Activated naive CD8-positive, alpha-beta T cell treated with anti-CD3 and anti-CD28 coated beads for 36 hours (primary cell): ENCODE measurements at regions not wholly inside any gene's neighbourhood (a gene's known extent, or its start where the extent isn't known, plus 50 kb on each side); places are given as distances from the start of the nearest gene placed in this dataset.

Experiments
- DNase-seq: peaks from one replicate; pipeline ENCODE4 v3.0.0; 2021
- H3K27ac Mint-ChIP-seq: one replicate; pipeline ENCODE4 v1.8.0; 2022; ENCODE audit warnings: mild to moderate bottlenecking, moderate library complexity, mixed read lengths
- H3K27me3 Mint-ChIP-seq: one replicate; pipeline ENCODE4 v1.8.0; 2022; ENCODE audit warnings: mild to moderate bottlenecking, mixed read lengths
- H3K36me3 Mint-ChIP-seq: one replicate; pipeline ENCODE4 v1.8.0; 2021; ENCODE audit warnings: mild to moderate bottlenecking, mixed read lengths
- H3K4me1 Mint-ChIP-seq: one replicate; pipeline ENCODE4 v1.8.0; 2021; ENCODE audit warnings: mixed read lengths
- H3K4me3 Mint-ChIP-seq: one replicate; pipeline ENCODE4 v1.8.0; 2022; ENCODE audit warnings: mild to moderate bottlenecking, moderate library complexity, mixed read lengths
- H3K9me3 Mint-ChIP-seq: one replicate; pipeline ENCODE4 v1.8.0; 2022; ENCODE audit warnings: mixed read lengths

DNA sequence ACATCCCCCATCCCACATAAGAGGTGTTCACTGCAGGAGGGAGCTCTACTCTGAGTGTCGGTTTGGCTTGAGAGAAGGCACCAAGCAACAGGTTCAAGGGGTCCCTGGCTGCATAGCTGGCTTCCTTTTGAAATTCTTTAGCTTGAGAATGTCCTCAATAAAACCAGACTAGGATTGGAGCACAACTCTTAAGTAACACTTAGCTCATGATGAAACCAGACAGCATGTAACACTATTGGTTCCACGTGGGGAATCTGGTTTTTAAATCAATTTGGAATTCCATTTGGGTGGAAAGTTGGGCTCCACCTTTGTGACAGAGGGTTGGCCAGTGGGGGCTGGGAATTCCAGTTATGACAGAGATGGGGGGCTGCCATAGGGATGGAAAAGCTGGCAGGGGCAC is 281.2 kb downstream of the TLE3 start:
- Mint-ChIP-seq H3K27ac (no peak overlapping the region), H3K9me3 (no peaks in the 10 kb centered on the region), H3K4me1 (peaks cover 12% of the 10 kb centered on the region), H3K36me3 (no peaks in the 10 kb centered on the region), H3K27me3 (peaks cover 12% of the 10 kb centered on the region), H3K4me3 (no peak overlapping the region)
- no peak for DNase-seq

DNA sequence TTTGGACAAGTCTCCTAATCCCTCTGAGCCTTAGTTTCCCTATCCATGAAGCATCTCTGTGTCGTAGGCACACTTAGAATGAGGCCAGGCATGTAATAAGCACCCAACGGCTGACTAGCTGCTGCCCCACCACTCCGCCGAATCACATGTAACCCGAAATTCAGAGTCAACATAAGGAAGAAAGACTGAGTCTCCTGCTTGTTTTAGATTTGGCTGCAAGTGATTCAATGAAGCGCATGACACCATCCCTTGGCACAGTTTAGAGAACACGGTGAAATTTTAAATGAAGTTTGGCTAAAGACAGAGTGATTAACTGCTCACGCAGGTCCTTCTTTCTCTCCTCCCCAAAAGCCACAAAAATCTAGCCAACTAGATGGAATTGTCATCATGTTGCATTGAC is 279.2 kb downstream of the TLE3 start:
- no peak overlapping the region for H3K4me3 Mint-ChIP-seq

DNA sequence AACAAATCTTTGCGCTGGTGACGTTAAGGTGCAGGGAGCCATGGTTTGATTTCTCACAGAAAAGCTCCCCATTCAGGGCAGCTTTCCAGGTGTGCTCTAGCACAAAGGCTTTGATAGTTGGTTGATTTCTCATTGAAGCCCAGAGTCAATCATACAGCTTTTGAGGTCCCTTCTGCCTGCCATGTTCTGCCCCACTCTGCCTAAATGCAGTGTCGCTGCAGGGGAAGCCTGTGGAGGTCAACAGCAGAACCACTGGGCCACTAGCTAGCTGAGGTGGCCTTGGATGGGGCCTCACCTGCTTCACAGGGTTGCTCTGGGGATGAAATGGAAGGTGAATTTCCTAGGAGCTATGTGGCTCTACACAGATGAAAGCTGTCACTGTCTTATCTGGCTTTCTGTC is 278.3 kb downstream of the TLE3 start:
- H3K9me3 Mint-ChIP-seq = no peaks in the 10 kb centered on the region

More for the DNA sequence above, 279.2 kb downstream of the TLE3 start:
- Mint-ChIP-seq H3K36me3 (no peaks in the 10 kb centered on the region), H3K27ac (no peak overlapping the region), H3K4me1 (peaks cover 12% of the 10 kb centered on the region), H3K27me3 (peaks cover 12% of the 10 kb centered on the region), H3K9me3 (no peaks in the 10 kb centered on the region)
- no peak for DNase-seq

DNA sequence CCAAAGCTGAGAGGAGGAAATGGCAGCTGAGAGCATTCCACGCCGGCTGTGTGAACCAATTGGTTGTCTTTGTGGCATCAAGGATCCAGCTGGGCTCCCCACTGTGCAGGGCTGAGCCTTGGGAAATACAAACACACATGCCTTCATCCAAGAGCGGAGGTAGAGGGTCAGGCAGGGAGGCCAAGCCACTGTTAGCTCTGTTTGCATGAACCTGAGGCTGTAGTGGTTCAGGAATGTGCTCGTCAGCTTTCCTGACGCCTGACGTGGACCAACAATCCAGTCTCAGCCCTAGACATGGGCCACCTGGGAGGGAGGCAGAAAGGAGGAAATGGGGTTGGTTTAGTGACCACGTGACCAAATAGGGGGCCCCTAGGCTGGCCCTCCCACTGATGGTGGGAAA is 276.9 kb downstream of the TLE3 start:
- Mint-ChIP-seq H3K36me3 (no peaks in the 10 kb centered on the region), H3K9me3 (no peaks in the 10 kb centered on the region)

More for the DNA sequence above, 278.3 kb downstream of the TLE3 start:
- Mint-ChIP-seq H3K27ac (no peak overlapping the region), H3K36me3 (no peaks in the 10 kb centered on the region), H3K4me3 (no peak overlapping the region), H3K27me3 (peaks cover 12% of the 10 kb centered on the region), H3K4me1 (peaks cover 12% of the 10 kb centered on the region)
- DNase-seq = no peak

DNA sequence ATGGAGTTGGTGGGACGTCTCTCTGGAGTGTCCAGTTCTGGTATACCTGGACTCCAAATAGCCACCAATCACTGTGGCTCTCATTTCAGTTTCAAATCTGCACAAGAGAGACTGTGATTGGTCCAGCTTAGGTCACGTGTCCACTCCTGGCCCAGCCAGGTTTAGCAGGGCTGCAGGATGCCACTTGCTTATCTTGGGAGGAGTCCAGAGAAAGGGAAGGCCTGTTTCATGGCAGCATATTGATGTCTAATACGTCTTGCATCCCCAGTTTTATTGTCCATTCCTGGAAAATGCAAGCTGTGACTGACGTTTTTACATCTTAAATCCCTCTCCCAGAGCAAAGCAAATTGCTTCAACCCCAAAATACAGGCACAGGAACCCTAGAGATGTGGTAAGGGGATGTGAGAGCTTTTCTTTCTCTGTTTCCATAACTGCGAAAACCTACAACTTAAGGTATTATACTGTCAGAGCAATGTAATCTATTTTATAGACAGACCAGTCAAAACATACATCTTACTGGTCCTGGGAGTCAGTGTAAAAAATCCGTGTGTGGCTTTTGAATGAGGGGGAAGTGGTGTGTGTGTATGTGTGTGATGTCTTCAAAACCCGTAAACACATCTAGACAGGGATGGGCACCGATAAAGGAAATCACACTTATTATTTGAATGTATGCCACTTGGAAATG is 274.4 kb downstream of the TLE3 start:
- DNase-seq = no peak
- H3K27me3 Mint-ChIP-seq = peaks cover 11% of the 10 kb centered on the region
- H3K4me3 Mint-ChIP-seq = no peak overlapping the region
- no peaks in the 10 kb centered on the region for H3K9me3 Mint-ChIP-seq
- no peak overlapping the region for H3K27ac Mint-ChIP-seq
- H3K36me3 Mint-ChIP-seq = no peaks in the 10 kb centered on the region
- H3K4me1 Mint-ChIP-seq = no peaks in the 10 kb centered on the region

More for the DNA sequence above, 276.9 kb downstream of the TLE3 start:
- no peak overlapping the region for H3K27ac Mint-ChIP-seq
- H3K4me3 Mint-ChIP-seq = no peak overlapping the region
- H3K4me1 Mint-ChIP-seq = peaks cover 6% of the 10 kb centered on the region
- DNase-seq = no peak
- H3K27me3 Mint-ChIP-seq = peaks cover 12% of the 10 kb centered on the region

DNA sequence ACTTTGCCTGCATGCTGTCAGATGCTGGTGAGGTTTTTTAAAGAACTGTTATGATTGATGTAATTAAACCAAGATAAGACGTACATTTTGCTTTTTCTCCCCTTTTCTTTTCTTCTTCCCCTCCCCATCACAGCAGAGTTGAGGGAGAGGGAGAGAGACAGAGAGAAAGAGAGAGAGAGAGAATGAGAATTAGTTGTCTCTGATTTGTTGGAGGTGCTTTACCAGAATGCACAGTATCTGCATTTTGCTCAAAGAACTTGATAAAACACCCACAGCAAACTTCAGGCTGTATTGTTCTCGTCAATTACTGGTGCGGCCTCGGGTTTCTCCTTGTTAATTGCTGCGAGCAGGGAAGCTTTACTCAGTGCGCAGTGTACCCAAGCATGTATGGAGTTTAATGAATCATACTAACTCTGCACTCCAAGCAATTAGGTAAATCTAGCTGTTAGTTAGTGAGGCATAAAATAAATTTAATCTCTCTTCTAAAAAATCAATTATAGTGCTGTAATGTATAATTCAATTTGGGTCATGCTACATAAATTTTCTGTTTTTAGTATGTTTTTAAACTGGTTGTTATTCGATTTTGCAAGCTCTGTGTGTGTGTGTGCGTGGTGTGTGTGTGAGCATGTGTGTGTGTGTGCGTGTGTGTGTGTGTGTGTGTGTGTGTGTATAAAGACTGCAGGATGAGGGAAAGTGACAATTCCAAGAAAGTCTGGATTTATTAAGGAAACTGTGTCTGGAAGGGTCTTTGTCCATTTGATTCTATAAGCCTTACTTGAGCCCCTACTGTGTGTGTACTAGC is 273.4 kb downstream of the TLE3 start:
- Mint-ChIP-seq H3K27ac (no peak overlapping the region), H3K27me3 (peaks cover 4% of the 10 kb centered on the region), H3K4me1 (no peaks in the 10 kb centered on the region), H3K9me3 (no peaks in the 10 kb centered on the region), H3K36me3 (no peaks in the 10 kb centered on the region), H3K4me3 (no peak overlapping the region)
- DNase-seq = no peak

DNA sequence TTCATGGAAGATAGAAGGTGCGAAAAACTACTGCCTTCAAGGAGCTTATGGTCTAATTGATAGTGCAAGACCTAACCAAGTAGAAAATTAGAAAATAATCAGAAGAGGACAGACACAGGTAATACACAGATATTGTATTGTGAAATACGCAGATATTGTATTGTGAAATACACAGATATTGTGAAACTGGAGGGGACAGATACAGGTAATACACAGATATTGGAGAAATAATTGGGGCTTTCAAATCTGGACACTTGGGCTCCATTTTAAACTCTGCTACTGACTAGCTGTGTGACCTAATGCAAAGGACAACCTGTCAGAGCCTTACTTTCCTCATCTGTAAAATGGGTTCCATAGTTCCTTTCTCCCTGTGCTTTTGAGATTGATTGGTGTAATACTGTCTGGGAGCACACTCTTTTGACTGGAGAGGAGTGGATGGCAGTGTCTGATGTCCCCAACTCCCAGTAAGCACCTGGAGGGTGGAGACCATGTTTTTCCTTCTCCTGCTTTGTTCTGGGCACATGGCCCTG is 272.8 kb downstream of the TLE3 start:
- Mint-ChIP-seq H3K4me3 (no peak overlapping the region), H3K9me3 (no peaks in the 10 kb centered on the region), H3K27ac (no peak overlapping the region), H3K36me3 (no peaks in the 10 kb centered on the region), H3K27me3 (peaks cover 4% of the 10 kb centered on the region), H3K4me1 (no peaks in the 10 kb centered on the region)
- DNase-seq = no peak

DNA sequence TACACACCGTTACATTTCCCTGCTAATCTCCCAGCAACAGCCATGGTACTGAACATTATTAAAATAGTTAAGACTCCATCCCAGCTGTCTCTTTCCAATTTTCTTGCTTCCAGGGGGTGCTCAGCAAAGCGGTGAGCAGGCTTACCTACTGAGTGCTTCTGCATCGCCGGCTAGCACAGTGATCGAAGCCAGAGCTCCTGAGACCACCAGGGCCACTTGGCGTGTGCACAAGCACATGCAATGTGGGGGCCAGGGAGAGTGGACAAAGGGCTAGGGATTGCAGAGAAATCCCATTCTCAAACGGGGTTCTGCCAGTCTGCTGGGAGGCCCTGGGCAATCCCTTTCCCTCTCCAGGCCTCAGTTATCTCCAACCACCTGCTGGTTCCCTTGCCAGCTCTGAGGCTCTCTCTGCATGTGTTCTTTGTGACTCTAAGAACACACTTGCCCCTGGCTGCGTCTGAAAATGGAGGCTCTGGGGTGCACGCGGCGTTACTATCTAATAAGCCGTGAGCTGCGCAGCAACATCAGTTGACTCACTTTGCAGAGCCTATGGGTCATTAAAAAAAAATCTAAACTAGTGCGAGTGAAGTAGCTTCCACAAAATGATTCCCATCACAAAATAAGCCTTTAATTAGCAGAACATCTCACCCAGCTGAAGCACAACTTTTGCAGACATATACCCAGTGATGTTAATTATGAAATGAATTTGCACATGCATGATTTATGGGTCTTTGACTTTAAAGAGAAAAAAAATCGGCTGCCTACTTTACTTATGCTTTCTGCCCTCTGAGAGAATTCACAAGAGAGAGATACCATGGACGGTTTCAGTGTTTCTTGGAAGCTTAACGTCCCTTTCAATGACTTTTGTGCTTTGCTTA is 271.5 kb downstream of the TLE3 start:
- Mint-ChIP-seq H3K4me3 (no peak overlapping the region), H3K36me3 (no peaks in the 10 kb centered on the region), H3K4me1 (no peaks in the 10 kb centered on the region), H3K9me3 (no peaks in the 10 kb centered on the region), H3K27me3 (peaks cover 4% of the 10 kb centered on the region), H3K27ac (no peak overlapping the region)
- DNase-seq = no peak

DNA sequence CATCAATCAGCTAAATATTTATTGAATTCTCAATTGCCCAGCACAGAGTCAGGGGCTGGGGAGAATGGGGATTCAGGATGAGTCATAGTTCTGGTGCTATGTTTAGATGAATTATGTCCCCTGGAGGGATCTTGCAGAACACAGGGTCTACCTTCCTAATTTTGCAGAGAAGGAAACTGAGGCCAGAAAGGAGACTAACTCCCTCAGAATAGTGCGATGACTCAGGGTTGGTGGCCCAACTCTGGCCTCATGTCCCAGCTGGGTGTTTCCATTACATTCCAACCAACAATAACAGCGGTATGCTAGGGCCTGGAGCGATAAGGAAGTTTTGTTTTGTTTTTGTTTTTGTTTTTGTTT is 270.9 kb downstream of the TLE3 start:
- Mint-ChIP-seq H3K27ac (no peak overlapping the region), H3K9me3 (no peaks in the 10 kb centered on the region), H3K36me3 (no peaks in the 10 kb centered on the region), H3K4me1 (no peaks in the 10 kb centered on the region), H3K27me3 (peaks cover 4% of the 10 kb centered on the region), H3K4me3 (no peak overlapping the region)
- DNase-seq = no peak

DNA sequence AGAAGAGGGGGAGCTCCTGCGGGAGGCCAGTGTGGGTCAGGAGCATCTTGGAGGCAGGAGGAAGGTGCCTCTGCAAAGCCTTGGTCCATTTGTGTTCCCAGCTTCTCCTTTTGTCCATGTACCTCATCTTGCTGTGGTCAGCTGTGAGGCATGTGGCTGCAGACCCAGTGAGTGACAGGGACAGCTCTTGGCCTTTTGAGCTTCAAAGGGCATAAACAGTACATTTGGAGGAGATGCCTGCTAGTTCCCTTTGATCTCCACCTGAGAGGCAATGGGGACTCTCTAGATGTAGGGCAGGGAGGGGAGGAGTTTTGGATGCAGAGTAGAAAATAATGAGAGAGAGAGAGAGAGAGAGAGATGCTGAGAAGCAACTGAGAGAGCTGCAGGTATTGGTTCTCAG is 270.0 kb downstream of the TLE3 start:
- Mint-ChIP-seq H3K4me1 (no peaks in the 10 kb centered on the region), H3K36me3 (no peaks in the 10 kb centered on the region), H3K4me3 (no peak overlapping the region), H3K27me3 (peaks cover 4% of the 10 kb centered on the region), H3K27ac (no peak overlapping the region), H3K9me3 (no peaks in the 10 kb centered on the region)
- DNase-seq = no peak

DNA sequence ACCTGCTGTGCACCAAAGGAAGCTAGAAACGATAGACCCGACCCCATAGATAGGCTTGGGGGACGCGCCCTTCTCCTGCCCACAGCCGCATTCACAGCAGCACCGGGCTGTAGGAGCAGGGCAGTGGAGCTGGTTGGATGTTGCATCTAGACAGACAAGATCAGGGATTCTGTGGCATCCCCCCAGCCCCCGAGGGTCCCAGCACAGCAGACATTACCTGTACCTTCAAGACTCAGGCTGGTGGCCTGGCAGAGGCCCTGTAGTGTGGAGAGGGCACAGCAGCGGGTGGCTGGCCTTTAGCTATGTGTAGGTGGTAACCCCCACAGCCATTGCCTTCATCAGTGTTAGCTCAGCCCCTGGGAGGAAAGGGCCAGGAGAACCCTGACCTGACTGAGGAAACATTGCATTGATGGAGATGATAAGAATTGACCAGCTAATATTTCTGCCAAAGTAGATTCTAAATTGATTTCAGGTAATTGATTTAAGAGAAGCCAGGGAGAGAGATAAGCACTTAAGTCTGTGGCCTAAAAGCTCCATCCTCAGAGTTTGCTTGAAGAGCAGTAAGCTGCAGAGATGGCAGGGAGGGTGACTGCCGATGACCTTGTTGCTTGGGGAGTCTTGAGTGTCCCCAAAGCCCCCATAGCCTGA is 269.4 kb downstream of the TLE3 start:
- peaks cover 8% of the 10 kb centered on the region for H3K27me3 Mint-ChIP-seq
- no peak overlapping the region for H3K4me3 Mint-ChIP-seq
- H3K4me1 Mint-ChIP-seq = no peaks in the 10 kb centered on the region
- no peak overlapping the region for H3K27ac Mint-ChIP-seq
- no peaks in the 10 kb centered on the region for H3K36me3 Mint-ChIP-seq
- DNase-seq = no peak
- no peaks in the 10 kb centered on the region for H3K9me3 Mint-ChIP-seq

DNA sequence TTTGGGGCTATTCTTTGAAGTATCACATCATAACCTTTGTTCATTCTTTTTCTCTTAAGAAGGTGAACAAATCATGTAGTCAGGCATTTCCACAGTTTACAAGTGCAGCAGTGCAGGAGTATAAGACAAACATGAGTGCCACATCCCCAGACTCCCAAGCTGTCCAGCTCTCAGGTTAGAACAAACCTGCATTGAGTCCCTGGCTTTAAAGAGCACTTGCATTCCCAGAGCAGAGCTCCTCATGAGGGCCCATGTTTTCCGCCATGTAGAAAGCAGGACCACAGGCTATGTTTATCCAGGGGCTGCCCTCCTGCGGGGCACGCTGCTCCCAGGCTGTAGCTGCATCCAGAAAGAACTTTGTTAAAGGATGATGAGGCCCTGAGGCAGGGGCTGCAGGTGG is 267.7 kb downstream of the TLE3 start:
- Mint-ChIP-seq H3K9me3 (no peaks in the 10 kb centered on the region), H3K27ac (no peak overlapping the region), H3K4me3 (no peak overlapping the region), H3K4me1 (no peaks in the 10 kb centered on the region), H3K27me3 (peaks cover 8% of the 10 kb centered on the region), H3K36me3 (no peaks in the 10 kb centered on the region)
- no peak for DNase-seq

DNA sequence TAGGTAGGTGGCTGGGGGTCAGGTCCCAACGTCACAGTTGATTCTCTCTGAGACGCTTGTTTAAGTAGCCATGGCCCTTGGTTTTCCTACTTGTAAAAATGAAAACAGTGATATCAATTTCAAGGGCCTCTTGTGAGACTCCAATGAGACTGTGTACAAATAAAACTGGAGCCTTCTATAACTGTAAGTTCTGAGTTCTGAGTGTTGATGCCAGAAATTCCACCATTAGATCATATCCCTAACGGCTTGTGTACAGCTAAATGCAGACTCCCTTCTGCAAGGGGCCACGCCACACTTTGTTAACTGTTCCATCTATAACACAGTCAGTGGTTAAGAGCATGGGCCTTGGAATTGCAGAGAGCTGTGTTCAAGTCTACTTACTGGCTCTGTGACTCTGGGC is 267.3 kb downstream of the TLE3 start:
- Mint-ChIP-seq H3K4me1 (no peaks in the 10 kb centered on the region), H3K36me3 (no peaks in the 10 kb centered on the region), H3K4me3 (no peak overlapping the region), H3K27me3 (peaks cover 8% of the 10 kb centered on the region), H3K9me3 (no peaks in the 10 kb centered on the region), H3K27ac (no peak overlapping the region)
- DNase-seq = no peak

DNA sequence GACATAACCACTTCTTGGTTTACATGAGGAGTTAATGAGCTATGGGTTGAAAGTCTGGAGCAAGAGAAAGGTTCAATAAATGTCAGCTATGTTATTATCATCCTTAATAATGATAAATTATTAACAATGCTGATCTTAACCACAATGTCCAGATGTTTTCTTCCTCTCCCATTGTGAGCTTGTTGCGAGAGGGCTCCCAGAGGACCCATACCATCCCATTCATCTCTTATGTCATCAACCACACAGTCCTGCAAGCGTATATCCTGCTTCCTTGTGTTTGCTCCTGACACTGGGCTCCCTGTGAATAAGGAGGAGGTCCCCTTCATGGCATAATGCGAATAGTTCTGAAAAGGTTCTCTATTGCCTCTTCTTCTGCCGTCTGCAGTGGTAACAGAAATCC is 266.8 kb downstream of the TLE3 start:
- no peak overlapping the region for H3K4me3 Mint-ChIP-seq
- H3K27me3 Mint-ChIP-seq = peaks cover 8% of the 10 kb centered on the region
- no peak for DNase-seq
- H3K36me3 Mint-ChIP-seq = no peaks in the 10 kb centered on the region
- no peaks in the 10 kb centered on the region for H3K4me1 Mint-ChIP-seq
- no peaks in the 10 kb centered on the region for H3K9me3 Mint-ChIP-seq
- no peak overlapping the region for H3K27ac Mint-ChIP-seq

DNA sequence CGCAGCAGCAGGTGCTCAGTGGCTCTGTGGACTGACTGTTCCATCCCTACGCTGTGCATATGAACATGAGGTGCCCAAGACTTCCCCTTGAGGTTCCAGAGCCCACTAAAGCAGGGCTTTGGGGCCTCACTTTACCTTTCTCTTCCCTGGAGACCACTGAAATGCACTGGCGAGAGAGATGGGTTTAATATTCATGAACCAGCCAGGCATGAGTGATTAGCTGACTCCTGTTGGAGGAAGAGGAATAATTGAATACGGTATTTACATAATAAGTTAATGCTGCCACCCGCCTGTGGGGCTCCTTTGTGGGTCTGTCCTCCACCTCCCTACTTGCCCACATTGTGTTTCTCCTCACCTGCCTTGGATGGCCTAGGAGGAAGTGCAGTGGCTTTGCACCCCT is 263.4 kb downstream of the TLE3 start:
- no peaks in the 10 kb centered on the region for H3K4me1 Mint-ChIP-seq
- H3K36me3 Mint-ChIP-seq = no peaks in the 10 kb centered on the region
- H3K9me3 Mint-ChIP-seq = no peaks in the 10 kb centered on the region
- DNase-seq = no peak
- H3K27ac Mint-ChIP-seq = no peak overlapping the region
- peaks cover 4% of the 10 kb centered on the region for H3K27me3 Mint-ChIP-seq
- no peak overlapping the region for H3K4me3 Mint-ChIP-seq
